HG02798 (cell line): ENCODE measurements at regions not wholly inside any gene's neighbourhood (a gene's known extent, or its start where the extent isn't known, plus 50 kb on each side); places are given as distances from the start of the nearest gene placed in this dataset.
"Not testable (repeated sequence)": the region's sequence is repeated elsewhere in the genome, so short reads cannot be mapped to it uniquely, and the experiment has no call there.

Experiments
- ATAC-seq: cut with Tn5 transposase; IDR thresholded peaks from one replicate; pipeline ENCODE4 v1.9.1; 2021; ENCODE audit warnings: mild to moderate bottlenecking; ENCODE audit not compliant: unreplicated experiment, poor library complexity

DNA sequence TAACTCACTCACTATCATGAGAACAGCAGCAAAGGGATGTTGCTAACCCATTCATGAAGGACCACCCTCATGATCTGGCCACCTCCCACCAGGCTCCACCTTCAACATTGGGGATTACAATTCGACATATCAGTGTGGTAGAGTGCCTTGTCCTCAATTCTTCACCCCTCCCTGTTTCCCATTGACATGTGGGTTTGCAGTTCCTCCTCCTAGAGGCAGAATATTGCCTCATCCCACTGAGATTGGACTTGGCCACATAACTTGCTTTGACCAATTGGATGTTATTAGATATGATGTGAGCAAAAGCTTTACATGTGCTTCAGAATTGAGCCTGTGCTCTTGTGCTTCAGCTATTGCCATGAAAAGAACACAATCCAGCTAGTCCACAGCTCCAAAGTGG, 217.0 kb upstream of the CXCR4 start:
- no peak for ATAC-seq

DNA sequence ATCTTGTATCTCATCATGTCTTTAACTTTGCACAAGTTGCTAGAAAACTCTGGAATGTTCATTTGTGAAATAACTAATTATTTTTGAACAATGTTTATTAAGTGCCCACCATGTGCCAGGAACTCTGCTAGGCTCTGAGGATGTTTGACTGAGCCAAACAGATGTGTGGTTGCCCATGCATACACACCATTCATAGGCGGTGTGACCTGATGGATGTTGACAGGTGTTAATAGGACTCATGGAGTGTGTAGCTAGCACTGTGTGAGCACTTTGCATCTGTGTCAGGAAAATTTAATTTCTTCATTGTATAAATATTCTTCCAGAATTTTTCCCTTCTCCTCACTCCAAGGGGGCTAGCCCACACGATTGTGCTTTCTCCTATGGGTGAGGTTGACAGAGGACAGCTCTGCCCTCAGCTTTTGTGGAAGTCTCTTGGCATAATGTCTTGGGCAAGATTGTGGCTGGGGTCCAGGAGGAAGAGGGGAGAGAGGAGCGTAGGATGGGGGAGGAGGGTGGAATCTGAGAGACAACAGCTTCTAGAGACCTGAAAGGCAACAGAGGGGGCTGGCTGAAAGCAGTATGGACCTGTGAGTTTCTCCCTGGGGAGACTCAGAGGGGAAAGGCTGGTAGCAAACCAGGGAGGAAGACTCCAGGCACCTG, 214.6 kb upstream of the CXCR4 start:
- ATAC-seq, result no peak

DNA sequence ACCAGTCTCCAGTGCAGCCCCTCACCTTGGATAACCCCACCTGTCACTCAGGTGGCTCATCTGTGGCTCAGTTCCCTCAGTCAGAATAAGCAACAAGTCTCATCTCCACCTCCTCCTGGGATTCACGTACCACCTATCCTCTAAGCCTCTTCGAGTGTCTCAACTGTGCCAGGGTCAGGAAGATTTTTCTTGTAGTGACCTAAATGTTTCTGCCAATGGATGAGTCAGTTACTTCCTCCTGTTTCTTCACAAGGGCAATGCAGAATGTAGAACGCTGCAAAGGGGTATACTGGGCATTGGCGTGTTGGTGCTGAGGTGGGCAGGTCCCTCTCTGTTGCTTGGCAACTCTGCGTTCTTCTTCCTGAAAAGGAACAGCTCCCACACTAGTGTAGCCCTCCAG, 213.3 kb upstream of the CXCR4 start:
- no peak for ATAC-seq

DNA sequence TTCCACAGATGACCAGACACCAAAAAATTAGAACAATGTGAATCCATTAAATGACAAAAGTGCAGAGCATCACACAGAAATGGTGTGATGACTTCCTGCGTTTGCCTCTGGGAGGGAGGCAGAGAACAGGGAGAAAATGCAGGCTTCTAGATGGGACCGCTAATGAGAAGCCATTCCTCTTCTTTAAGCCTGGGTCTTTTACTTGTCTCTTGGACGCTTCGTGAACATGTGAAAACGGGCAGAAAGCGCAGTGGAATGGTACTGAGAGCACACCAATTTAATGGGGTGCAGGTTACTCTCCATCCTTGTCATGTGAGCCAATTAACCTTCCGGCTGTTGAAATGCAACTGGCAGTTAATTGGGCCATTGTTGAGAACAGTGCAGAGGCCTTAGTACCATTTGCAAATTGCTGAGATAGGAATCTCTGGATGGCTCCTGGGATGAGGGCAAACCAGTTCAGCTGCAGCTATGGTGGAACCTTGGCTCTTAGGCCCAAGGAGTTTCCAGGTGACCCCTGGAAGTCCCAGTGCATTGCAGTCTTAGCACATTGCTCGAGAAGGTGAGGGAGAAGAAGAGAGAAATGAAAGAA, 210.4 kb upstream of the CXCR4 start:
- ATAC-seq, result no peak

DNA sequence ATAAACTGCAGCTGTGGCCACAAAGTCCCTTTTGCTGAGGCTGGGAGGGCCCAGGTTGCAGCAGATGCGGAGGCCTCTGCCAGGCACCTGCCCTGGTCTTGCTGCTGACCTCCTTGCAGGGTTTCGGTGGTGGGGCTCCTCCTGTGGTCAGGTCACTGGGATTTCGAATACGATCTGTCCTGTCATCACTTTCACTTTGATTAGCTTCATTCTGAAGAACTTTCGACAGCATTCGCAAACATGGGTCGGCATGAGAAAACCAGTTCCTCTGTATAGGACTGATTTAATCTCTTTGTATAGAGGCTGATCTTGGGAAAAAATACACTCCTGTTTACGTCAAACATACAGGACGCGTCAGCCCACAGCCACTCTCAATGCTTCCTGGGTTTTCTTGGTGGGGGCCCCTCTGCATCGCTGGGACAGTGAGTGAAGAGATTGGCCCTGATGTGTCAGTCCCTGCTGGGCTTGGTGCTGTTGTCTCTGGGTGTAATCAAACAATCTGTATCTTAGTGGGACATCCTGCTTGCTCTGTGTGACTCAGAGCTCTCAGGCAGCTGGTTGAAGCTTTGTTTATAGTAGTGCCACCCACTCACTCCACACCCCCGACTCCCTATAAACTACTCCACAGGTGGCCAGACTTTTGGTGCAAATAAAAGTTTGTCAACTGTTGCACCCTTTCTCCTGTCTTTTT, 209.4 kb upstream of the CXCR4 start:
- ATAC-seq, result peak; percentile 92

DNA sequence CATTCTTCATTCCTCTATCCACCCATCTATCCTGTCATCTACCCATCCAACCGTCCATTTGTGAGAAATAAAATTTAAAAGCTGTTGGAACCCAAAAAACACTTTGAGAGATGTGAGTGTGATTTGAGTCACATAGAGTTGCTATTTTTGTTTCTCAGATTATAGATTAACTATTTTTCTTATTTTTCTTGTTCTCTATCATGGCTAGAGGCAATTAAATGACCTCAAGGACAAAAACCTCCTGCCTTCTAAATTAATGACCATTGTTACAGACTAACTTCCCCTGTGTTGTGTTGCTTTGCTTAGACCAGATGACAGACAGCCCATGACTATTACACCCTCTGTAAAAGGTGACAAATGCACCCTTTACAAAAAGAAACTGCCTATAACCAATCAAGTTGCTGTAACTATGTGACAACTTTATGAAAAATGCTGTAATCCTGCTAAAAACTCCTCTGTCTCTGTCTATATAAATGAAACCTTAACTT, 207.9 kb upstream of the CXCR4 start:
- ATAC-seq, result no peak

DNA sequence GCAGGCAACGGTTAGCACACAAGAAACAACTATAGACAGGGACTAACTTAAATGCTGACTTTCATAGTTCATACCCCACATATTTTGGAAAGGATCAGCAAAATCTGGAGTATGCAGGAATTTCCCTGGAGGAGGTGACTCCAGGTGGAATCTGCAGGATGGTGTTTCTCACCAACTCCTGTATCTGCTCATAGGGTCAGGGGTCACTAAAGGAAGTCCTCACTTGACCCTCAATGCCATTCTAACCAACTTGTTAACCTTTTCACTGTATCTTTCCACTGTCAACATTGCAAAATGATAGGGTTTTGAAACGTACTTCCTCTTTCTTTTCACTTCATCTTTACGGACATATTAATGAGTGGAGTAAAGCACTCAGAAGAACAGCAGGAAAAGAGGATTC, 207.0 kb upstream of the CXCR4 start:
- no peak for ATAC-seq

DNA sequence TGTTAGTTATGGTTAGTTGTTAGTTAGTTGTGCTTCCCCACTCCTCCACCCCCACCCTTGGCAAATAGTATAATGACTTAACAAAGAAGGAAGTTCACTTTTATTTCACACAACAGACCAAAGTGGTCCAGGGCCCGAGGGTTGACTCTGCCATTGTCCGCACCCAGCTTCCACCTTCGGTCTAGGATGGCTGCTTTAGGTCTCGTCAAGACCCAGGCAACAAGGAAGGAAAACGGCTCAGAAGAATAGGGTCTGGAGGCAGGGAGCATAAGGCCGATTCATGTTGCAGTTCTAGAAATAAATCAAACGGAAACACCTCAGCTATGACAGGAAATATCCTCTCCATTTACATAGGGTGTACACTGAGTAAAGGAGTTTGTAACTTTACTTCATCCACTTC, 206.0 kb upstream of the CXCR4 start:
- ATAC-seq, result no peak

DNA sequence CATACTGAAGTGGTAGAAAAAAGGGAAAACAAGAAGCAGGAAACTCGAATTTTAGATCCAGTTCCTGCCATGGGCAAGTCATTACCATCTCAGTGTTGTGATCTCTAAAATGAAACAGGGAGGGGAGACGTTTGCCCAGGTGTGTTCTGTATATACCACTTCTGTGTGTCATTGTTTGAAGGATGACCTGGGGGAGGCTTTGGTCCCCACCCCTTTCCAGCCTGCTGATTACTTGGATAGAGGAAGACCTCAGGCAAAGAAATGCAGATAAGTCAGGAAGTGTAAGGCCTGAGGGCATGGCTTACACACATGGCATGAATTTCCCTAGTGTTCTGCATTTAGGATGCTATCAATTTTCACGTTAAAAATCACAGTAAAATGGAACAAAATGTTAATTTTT, 205.2 kb upstream of the CXCR4 start:
- no peak for ATAC-seq

DNA sequence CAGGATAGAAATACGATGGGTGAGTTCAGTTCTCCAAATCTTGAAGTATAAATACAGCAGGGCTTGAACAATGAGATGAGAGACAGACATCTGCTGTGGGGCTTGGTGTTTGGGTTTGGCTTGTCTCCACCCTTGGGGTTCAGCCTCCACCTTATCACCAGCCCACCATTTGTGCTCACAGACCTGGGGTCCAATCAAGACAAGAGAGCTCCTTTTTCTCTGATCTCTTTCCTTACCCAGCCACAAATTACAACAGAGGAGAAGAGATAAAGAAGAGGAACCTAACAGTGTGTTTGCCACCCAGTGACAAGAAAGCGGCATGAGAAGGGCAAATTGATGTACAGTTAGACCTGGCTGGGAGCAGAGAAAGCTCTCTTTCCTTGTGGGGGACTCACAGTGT, 204.5 kb upstream of the CXCR4 start:
- no peak for ATAC-seq

DNA sequence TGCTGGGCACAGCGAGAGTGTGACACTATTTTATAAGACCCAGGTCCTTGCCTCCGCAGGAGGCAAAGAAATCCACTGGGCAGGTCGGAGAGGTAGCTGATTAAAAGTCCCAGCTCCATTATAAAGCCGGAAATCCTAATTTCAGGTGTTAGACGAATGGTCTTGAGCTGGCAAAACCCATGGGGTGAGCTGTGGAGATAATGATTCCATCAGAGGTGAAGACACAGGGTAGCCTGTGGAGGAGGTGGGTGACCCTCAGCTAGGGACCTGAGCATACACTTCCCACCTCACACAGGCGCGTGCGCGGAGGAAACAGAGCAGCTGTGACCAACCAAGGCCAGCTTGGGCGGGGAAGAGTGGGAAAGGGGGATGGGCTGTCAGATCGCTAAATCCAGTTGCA, 201.7 kb upstream of the CXCR4 start:
- ATAC-seq, result no peak

DNA sequence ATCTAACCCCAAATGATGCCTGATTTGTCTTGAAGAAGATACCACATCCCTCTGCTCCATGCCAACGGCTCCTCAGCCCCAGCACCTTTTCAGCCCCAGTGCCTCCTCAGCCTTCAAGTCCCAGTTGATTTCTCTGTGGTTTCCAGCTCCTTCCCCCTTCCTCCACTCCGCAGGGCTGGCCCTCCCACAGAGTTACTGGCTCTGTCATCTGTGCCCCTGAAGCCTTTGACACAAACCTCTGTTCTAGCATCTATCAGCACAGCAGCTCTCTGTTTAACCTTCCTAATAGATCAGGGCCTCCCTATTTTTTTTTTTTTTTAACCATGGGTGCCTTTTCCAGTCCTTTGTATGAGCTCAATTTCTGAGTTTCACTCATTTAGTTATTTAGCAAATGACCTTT, 201.3 kb upstream of the CXCR4 start:
- peak; percentile 40 for ATAC-seq

DNA sequence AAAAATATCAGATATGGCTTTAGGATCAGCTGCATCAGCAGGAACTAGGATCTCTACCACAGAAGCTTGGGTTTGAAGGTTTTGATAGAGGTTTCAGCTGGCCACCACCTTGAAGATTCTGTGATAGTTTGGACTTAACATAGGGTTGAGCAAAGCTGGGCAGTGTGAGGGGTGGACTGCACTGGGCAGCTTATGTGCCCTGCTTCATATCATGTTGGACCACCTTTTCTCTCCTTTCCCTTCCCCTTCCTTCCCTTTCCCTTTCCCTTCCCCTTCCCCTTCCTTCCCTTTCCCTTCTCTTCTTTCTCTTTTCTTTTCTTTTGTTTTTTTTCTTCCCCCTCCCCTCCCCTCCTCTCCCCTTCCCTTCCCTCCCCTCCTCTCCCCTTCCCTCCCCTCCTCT, 196.3 kb upstream of the CXCR4 start:
- no peak for ATAC-seq

DNA sequence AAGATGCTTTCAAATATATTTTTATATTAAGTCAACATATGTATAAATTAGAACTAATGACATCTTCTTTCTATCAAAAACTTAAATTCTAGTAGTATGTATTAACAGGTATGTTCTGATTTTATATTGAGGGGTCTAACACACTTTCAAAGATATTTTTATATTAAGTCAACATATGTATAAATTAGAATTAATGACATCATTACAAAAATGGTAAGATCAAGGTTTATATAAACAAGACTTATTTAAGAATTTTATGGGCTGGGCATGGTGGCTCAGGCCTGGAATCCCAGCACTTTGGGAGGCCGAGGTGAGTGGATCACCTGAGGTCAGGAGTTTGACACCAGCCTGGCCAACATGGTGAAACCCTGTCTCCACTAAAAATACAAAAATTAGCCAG, 194.6 kb upstream of the CXCR4 start:
- ATAC-seq, result not testable (repeated sequence)

DNA sequence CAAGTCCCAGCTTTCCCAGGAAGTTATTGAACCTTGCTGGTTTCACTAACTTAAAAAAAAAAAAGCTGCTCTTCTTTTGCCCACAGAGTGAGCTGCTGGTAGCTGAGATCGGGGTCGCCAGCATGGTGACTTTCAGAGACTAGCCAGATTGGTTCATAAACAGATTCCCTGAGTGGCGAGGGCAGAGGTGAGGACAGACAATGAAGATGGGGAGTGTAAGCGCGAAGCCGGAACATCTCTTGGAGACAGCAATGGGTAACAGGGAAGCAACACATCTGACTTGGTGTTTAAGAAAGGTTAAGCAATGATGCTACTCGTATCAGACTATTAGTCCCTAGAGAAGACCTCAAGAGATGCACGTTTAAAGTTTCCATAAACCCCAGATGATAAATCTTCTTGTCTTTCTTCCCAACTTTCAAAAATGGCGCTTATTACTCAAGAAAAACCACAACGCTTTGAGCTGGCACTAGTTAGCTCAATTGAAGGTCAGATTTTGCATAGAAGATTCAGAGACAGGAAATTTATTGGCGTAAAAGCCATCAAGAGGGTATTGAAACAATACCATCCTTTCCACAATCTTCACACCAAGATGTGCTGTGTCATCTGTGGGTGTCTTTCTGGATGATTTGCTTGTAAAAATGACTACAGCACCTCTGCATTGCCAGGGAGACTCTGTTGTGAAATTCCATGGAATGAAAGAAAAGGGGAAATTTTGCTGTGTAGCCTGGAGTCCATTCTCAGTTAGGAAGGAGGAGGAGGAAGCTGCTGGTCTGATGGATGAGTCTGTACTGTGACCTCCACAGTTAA, 193.1 kb upstream of the CXCR4 start:
- no peak for ATAC-seq

DNA sequence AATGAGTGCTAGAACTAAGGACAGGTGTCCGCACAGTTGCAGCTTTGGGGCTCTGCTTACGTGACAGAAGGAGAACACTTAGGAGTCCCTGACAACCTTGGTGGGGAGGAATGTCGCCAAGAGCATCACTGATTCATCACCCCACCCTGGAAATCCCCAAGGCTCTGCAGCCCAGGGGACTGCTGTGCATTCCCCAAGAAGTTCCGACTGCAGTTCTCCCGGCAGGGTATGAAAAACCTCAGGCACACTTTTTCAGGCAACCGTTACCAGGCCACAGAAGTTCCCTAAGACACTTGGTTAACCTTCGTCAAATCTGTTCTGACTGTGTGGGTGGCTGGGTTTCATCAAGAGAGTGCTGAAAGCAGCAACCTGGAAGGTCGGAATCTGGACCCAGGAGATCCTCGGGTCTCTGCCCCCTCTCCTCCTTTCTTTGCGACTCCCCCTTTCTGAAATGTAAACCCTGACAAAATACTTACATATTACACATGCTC, 192.1 kb upstream of the CXCR4 start:
- peak; percentile 49 for ATAC-seq

DNA sequence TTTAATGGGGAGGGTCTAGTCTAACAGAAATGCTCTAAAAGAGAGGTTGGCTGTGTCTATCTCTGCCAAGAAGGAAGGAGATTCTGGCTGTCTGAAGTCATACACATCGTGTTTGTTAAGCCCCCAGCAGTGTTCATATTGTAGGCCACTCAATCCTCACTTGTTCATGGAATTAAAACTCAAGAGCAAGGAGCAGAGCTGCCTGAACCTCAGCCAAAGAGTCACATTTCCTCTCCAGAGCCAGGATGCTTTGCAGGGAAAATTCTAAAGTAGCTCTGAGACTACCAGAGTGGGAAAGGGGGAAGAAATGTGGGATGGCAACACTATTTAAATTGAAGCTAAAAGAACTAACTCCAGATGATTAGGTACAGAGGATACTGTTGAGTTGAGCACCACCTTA, 190.7 kb upstream of the CXCR4 start:
- no peak for ATAC-seq

DNA sequence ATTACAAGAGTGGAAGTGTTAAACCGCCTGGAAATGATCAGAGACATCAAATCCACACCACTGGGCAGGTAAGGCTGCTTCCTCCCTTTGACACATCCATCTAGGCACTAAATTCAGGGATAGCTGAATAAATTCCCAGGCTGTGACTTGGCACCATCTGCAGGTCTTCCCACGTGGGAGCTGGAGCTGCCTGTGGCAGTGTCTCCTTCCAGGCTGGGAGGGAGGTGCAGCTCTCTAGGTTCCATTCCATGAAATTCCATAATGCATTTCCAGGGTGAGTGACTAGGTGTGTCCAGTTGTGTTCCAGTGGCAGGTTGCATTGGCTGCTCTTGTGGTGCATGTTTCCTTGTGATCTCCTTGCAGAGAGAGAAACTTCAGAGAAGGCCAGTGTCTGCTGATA, 188.9 kb upstream of the CXCR4 start:
- no peak for ATAC-seq

DNA sequence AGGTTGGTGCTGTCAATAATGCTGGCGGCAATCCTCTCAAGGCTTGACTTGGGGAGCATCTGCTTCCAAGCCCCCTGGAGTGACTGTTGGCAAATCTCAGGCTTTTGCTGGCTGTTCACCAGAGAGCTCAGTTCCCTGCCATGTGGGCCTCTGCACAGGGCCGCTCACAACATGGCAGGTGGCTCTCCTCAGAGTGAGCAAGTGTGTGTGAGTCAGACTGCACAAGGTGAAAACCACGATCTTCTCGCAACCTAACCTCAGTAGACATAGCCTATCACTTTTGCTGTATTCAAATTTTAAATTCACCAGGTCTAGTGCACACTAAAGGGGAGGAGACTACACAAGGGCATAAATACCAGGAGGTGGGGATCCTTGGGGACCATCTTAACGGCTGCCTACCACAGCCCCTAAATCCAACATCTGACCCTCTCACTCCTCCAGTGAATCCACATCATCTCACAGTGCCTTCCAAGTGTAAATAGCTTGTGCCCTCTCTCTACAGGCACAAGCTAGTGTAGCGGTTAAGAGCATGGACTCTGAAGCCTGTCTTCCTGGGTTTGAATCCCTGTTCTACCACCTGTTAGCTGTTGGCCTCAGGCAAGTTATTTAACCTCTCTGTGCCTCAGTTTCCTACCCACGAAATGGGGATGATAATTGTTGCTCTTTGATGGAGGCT, 187.7 kb upstream of the CXCR4 start:
- peak; percentile 97 for ATAC-seq

DNA sequence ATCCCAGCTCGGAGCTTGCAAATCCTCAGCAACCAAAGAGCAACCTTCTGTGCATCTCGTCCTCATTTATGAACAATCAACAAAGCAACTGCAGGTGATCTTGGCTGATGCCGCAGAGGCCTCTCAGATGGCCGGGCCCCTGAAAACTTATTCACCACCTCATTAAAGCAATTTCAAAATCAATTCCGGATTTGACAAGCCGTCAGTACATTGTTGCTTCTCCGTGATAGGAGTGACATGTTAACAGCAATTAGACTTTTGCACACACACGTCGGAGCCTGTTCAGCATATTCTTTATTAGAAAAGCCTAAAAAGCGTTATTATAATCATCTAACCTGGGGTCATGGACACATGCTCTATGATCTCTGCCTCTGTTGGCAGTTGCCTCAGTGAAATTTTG, 183.1 kb upstream of the CXCR4 start:
- no peak for ATAC-seq
